Fibroblast of pulmonary artery (primary cell): ENCODE measurements at regions not wholly inside any gene's neighbourhood (a gene's known extent, or its start where the extent isn't known, plus 50 kb on each side); places are given as distances from the start of the nearest gene placed in this dataset.

Experiments
- DNase-seq: peaks from one replicate; pipeline ENCODE4 v3.0.0-alpha.2; 2010; ENCODE audit warnings: low read depth
- H3K4me3 ChIP-seq: replicated peaks from 2 replicates; pipeline ENCODE4 v1.5.1; 2011; ENCODE audit warnings: low read depth, mild to moderate bottlenecking, control low read depth, low read length, moderate library complexity
- TF ChIP-seq, protein P1 (sequence below): IDR thresholded peaks from 2 replicates; pipeline ENCODE4 v1.5.1; 2011; ENCODE audit warnings: mild to moderate bottlenecking, control low read depth, low read length, inconsistent platforms; ENCODE audit errors: missing control alignments

DNA sequence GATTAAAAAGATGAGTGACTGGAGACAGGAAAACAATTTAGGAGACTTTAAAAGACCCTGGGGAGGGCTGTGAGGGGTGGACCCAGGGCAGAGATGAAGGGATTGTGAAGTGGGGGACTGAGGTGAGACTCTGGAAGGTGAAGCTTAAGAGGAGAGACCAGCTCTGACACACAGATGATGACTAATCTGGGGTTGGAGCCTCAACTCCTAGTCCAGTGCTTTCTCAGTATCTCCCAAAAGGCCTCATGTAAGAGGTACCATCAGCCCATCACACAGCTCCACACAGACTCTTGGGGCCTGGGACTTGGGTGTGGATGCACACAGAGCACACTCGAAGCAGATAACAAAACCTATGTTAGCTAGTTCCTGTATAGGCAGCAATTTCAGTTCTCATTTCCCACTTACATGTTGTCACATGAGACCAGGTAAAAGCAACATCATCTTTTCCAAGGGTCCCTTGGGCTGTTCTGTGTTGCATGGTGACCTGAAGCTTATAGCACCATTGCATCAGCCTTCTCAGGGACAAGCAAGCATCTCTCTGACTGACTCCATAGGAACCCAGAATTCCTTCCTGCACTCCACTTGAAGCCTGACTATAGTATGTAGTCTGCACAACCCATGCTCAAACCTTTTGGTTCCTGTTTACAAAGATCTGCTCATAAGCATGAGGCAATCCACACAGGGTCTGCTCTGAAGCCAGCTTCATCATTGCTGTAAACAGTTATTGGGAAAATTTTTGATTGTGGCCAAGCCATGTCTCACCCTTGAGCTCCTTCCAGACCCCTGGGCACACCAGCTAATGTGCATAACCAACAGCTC lies 88.6 kb upstream of the MYCBP2 start:
- H3K4me3 ChIP-seq = no peak overlapping the region
- DNase-seq = no peak
- TF ChIP-seq, protein P1, sequence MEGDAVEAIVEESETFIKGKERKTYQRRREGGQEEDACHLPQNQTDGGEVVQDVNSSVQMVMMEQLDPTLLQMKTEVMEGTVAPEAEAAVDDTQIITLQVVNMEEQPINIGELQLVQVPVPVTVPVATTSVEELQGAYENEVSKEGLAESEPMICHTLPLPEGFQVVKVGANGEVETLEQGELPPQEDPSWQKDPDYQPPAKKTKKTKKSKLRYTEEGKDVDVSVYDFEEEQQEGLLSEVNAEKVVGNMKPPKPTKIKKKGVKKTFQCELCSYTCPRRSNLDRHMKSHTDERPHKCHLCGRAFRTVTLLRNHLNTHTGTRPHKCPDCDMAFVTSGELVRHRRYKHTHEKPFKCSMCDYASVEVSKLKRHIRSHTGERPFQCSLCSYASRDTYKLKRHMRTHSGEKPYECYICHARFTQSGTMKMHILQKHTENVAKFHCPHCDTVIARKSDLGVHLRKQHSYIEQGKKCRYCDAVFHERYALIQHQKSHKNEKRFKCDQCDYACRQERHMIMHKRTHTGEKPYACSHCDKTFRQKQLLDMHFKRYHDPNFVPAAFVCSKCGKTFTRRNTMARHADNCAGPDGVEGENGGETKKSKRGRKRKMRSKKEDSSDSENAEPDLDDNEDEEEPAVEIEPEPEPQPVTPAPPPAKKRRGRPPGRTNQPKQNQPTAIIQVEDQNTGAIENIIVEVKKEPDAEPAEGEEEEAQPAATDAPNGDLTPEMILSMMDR = no peak

DNA sequence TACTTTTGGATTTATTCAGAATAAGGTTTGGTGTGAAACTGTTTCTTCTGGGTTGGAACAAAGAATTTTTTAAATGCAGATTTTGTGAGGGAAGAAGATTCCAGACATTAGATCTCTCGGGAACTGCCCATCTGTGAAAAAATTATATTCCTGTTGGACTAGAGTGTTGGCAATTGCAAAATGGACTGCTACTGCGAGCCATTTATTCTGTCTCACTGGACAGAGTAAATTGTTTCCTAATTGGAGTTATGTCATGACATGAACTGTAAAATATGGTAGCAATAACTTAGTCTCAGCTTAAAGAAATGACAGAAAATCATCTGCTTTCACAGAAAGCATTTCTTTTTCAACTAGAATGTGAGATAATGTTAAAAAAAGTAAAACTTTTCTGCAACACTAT lies 86.0 kb upstream of the MYCBP2 start:
- no peak overlapping the region for H3K4me3 ChIP-seq
- no peak for DNase-seq
- TF ChIP-seq, protein P1 = no peak

DNA sequence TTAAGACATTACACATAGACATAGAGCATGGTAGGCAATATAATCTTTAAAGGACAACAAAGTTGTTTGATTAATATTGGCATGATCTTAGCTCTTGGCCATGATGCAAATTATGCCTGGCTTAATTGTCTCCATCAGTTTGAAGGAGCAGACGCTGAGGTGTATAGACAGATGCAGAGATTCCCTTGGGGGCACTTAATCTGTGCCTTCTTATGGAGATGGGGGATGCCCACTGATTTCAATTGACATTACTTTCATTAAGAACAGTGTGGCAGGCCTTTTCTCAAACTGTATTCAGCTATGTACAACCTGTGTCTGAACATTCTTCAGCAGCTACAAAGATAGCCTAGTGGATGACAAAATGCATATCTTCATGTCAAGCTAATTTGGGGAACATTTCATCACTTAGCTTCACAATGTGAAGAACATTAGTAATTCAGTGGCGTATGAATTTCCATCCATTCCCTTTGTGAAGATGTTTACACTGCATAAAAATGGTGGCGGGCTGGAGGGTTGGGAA lies 85.3 kb upstream of the MYCBP2 start:
- no peak for DNase-seq
- no peak overlapping the region for H3K4me3 ChIP-seq
- TF ChIP-seq, protein P1 = no peak

DNA sequence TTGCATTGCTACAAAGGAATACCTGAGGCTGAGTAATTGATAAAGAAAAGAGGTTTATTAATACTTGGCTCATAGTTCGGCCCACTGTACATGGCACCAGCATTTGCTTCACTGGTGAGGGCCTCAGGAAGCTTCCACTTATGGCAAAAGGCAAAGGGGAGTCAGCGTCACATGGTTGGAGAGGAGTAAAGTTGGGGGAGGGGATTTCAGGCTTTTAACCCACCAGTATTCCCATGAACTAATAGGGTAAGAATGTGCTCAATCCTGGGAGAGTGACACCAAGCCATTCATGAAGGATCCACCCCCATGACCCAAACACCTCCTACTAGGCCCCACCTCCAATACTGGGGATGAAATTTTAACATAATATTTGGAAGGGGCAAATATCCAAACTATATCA lies 82.5 kb upstream of the MYCBP2 start:
- DNase-seq = no peak

DNA sequence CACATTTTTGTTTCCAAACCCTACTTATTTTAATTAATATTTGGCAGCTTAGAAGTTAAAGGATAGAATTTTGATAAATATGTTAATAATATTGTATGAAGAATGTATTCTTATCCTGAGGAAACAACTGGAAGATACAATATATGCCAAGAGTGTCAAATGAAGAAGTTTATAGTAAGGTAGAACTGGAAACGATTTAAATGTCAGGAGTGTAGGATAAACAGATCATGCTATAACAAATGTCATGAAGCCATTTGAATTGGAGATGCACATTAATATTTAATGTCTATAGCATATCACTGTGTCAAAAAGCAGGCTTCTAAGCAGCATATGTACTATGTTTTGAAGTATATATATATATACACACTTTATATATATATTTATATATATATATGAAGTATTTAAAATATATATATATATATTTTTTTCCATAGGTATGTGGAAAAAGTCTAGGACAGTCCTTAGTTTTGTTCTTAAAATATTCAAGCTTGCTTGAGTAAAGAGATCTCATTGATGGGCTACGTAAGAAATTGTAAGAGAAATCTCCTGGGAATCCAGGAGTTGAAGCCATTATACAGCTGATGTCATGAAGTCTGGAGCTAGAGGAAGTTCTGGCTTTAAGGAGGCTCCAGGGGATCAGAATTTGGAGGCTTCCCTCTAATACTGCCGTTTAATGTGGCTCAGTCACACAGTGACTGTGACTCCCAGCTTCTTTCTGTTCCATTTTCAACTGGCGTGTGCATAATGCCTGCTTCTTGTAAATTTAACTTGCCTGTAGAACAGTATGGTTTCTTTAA lies 79.9 kb upstream of the MYCBP2 start:
- TF ChIP-seq, protein P1 = no peak
- no peak overlapping the region for H3K4me3 ChIP-seq
- no peak for DNase-seq

More for the DNA sequence above, 82.5 kb upstream of the MYCBP2 start:
- TF ChIP-seq, protein P1 = no peak
- no peak overlapping the region for H3K4me3 ChIP-seq

DNA sequence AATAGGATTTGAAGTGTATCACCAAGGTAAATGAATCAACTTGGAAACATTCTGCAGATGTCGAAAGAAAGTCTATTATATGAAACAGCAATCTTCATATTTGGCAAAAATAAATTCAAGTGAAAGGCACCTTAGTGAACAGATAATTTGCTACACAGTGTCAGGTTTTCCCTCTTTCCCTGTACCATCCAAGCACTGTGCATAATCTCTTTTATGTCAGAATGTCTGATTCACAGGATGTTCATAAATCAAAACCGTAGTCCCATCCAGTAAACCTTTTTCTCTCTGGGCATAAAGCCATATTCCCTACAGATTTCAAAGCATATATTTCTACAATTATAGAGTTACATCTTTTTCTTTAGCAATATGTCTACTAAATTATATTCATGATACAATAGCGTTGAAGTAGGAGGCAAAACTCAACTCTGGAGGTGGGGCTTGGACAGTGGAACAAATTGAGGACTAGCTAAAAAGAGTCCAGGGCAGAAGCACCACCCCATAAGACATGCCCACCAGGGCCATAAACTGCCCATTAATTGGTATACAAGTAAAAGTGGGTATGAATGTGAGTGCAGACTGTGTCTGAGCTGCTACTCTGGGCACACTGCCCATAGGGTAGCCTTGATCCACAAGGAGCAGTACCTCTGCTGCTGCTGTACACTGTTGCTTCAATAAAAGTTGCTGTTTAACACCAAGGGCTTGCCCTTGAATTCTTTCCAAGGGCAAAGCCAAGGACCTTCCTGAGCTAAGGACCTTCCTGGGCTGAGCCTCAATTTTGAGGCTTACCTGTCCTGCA lies 72.1 kb upstream of the MYCBP2 start:
- TF ChIP-seq, protein P1 = no peak
- DNase-seq = no peak
- no peak overlapping the region for H3K4me3 ChIP-seq
